ENCODE measurements at regions not wholly inside any gene's neighbourhood (a gene's known extent, or its start where the extent isn't known, plus 50 kb on each side); places are given as distances from the start of the nearest gene placed in this dataset.

GRCh38 chr2:154911729-154912128 is 213.2 kb downstream of the KCNJ3 start:
- H3K27ac ChIP-seq = no peak overlapping the region
- TF ChIP-seq CTCF (IDR thresholded peaks at IDR 0.05) (no peak), ZFX (IDR thresholded peaks at IDR 0.05; ENCODE audit: borderline replicate concordance) (no peak)

- TF ChIP-seq CTCF (IDR thresholded peaks at IDR 0.05) (no peak), ZFX (IDR thresholded peaks at IDR 0.05; ENCODE audit: borderline replicate concordance) (no peak)
Measured at GRCh38 chr2:154910701-154911100, 212.2 kb downstream of the KCNJ3 start.

GRCh38 chr2:154908327-154908726 is 209.8 kb downstream of the KCNJ3 start:
- H3K27ac ChIP-seq = no peak overlapping the region
- TF ChIP-seq ZFX (IDR thresholded peaks at IDR 0.05; ENCODE audit: borderline replicate concordance) (no peak), CTCF (IDR thresholded peaks at IDR 0.05) (no peak)

More at GRCh38 chr2:154910701-154911100, 212.2 kb downstream of the KCNJ3 start:
- H3K27ac ChIP-seq = no peak overlapping the region
